ENCODE measurements at regions not wholly inside any gene's neighbourhood (a gene's known extent, or its start where the extent isn't known, plus 50 kb on each side); places are given as distances from the start of the nearest gene placed in this dataset.
A peak's percentile ranks its signal among the peaks of the same experiment; 100 is the strongest.
"Not testable (repeated sequence)": the region's sequence is repeated elsewhere in the genome, so short reads cannot be mapped to it uniquely, and the experiment has no call there.

DNA sequence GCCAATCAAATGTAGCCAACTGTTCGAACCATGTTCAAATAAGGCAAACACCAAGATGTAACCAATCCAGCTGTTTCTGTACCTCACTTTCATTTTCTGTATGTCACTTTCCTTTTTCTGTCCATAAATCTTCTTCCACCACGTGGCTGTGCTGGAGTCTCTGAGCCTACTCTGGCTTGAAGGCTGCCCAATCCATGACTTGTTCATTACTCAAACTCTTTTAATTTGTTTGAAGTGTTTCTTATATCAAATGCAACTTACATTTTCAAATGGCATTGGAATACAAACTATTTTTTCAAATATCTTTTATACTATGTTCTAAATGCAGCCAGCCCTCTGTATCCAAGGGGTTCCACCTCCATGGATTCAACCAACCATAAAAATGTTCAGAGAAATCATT lies 245.6 kb upstream of the RFC3 start:
- ATAC-seq (replicated peaks); H3K27me3 Mint-ChIP-seq; DNase-seq; H3K27ac Mint-ChIP-seq; H3K36me3 Mint-ChIP-seq; H3K4me3 Mint-ChIP-seq; H3K9me3 Mint-ChIP-seq: not testable (repeated sequence)
- peaks cover 8 to 13% of the 10 kb centered on the region in 2 donors for H3K4me1 Mint-ChIP-seq

DNA sequence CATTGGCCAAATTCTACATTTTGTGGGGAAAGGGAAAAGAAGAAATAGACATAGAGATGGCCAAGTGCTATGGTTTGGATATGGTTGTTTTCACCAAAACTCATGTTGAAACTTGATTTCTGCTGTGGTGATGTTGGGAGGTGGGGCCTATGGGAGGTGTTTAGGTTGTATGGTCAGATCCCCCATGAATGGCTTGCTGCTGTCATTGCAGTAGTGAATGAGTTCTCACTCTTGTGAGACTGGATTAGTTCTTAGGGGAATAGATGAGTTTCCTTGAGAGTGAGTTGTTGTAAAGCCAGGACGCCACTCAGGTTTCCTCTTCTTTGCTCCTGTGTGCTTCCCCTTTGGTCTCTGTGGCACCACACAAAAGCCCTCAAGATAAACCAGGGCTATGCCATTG lies 242.6 kb upstream of the RFC3 start:
- Mint-ChIP-seq H3K4me3 (no peak overlapping the region), H3K36me3 (no peaks in the 10 kb centered on the region), H3K4me1 (peaks cover 8 to 13% of the 10 kb centered on the region in 2 donors), H3K27me3 (peaks cover 12 to 15% of the 10 kb centered on the region in 2 donors), H3K27ac (no peak overlapping the region), H3K9me3 (no peaks in the 10 kb centered on the region)
- no peak for DNase-seq
- peak in 1 of 2 donors; percentile 22 for ATAC-seq (replicated peaks)

DNA sequence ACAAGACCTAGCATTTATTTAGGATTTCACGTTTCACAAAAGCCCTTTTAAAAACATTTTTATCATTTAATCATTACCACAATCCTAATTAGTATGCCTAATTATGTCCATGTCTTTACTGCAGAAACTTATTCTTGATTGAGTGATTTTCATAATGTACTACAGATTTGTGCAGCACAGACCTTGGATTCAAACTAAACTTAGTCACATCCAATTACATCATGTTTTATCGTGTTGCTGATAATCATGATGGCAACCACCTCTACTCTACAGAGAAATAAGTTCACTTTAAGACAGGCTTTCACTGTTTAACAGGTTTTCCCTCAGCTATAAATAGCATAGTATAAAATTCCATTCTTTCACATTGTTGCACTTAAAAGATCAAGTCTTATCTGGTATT lies 240.9 kb upstream of the RFC3 start:
- no peaks in the 10 kb centered on the region for H3K9me3 Mint-ChIP-seq
- no peak overlapping the region for H3K4me3 Mint-ChIP-seq
- peaks cover 12 to 15% of the 10 kb centered on the region in 2 donors for H3K27me3 Mint-ChIP-seq
- peaks cover 4 to 6% of the 10 kb centered on the region in 2 donors for H3K4me1 Mint-ChIP-seq
- DNase-seq: no peak
- no peak for ATAC-seq (replicated peaks)
- H3K36me3 Mint-ChIP-seq: no peaks in the 10 kb centered on the region
- H3K27ac Mint-ChIP-seq: no peak overlapping the region

DNA sequence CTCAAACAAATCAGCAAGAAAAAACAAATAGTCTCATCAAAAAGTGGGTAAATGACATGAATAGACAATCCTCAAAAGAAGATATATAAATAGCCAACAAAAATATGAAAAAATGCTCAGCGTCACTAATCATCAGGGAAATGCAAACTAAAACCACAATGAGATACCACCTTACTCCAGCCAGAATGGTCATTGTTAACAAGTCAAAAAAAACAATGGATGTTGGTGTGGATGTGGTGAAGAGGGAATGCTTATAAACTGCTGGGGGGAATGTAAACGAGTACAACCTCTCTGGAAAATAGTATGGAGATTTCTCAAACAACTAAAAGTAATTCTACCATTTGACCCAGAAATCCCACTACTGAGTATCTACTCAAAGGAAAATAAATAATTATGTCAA lies 239.2 kb upstream of the RFC3 start:
- no peak overlapping the region for H3K27ac Mint-ChIP-seq
- H3K36me3 Mint-ChIP-seq: no peaks in the 10 kb centered on the region
- no peaks in the 10 kb centered on the region for H3K9me3 Mint-ChIP-seq
- no peak overlapping the region for H3K4me3 Mint-ChIP-seq
- peaks cover 12 to 19% of the 10 kb centered on the region in 2 donors for H3K27me3 Mint-ChIP-seq
- ATAC-seq (replicated peaks) (no peak), DNase-seq (no peak)
- no peaks in the 10 kb centered on the region for H3K4me1 Mint-ChIP-seq

DNA sequence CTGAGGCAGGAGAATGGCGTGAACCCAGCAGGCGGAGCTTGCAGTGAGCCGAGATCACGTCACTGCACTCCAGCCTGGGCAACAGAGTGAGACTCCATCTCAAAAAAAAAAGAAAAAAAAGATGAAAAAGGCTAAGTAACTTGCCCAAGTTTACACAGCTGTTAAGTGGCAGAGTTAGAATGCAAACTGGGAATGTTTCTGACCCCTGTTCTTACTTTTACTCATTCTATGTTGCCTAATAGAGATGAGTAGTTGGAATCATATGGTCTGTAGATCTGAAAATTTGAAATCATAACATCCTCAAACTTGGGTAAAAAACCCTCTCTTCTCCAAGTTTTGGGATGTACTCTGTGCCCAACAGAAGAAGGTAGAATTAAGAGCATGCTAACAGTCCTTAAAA lies 235.8 kb upstream of the RFC3 start:
- no peak overlapping the region for H3K27ac Mint-ChIP-seq
- no peak overlapping the region for H3K4me3 Mint-ChIP-seq
- no peaks in the 10 kb centered on the region for H3K9me3 Mint-ChIP-seq
- no peaks in the 10 kb centered on the region for H3K4me1 Mint-ChIP-seq
- no peaks in the 10 kb centered on the region for H3K36me3 Mint-ChIP-seq
- H3K27me3 Mint-ChIP-seq: peaks cover 12 to 24% of the 10 kb centered on the region in 2 donors
- DNase-seq (no peak), ATAC-seq (replicated peaks) (no peak)

DNA sequence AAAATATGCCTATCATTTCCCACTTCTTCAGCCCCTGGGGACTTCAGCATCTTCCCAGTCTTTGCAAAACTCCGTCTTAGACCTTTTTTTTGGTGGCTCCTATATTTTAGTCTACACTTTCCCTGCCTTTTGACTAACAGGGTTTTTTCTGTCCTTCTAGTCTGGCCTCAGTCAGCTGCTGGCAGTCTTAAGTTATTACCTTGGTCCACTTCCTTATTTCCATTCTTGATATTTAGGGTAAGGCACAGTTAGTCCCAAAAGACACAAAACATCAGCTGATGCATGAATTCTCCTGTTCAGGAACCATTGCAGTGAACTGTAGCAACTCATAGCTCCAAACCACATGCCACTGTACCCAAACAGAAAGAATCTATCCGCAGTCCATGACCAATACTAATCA lies 234.6 kb upstream of the RFC3 start:
- H3K27me3 Mint-ChIP-seq: peaks cover 9 to 21% of the 10 kb centered on the region in 2 donors
- H3K4me3 Mint-ChIP-seq: no peak overlapping the region
- H3K27ac Mint-ChIP-seq: no peak overlapping the region
- no peak for DNase-seq
- no peaks in the 10 kb centered on the region for H3K4me1 Mint-ChIP-seq
- no peaks in the 10 kb centered on the region for H3K36me3 Mint-ChIP-seq
- no peak for ATAC-seq (replicated peaks)
- no peaks in the 10 kb centered on the region for H3K9me3 Mint-ChIP-seq

DNA sequence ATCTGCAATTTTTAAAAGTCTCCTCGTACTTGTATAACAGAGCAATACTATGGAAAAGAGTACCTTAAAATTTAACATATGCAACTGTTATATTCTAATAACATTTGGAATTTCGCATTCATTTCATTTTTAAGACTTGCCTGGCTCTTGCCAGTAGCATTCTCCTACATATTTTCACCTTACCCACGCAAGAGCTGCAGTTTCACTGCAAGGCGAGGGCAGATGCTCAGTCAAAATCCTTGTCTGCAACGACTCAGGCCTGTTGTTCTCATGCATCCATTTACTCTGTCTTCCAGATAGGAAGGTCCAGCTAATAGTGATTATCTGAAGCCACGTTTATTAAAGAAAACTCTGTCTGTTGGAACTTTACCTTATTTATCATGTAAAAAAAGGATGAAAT lies 227.0 kb upstream of the RFC3 start:
- no peak overlapping the region for H3K4me3 Mint-ChIP-seq
- no peaks in the 10 kb centered on the region for H3K27me3 Mint-ChIP-seq

DNA sequence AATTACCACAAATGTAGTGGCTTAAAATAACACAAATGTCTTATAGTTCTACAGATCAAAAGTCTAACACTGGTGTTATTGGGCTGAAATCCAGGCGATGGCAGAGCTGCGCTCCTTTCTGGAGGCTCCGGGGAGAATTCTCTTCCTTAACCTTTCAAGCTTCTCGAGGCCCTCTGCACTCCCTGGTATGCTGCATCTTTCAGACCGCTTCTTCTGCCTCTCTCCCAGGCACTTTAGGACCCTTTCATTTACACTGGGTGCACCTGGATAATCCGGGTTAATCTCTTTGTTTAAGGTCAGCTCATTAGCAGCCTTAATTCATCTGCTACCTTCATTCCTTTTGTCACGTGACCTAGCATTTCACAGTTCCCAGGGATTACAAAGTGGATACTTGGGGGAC lies 211.3 kb upstream of the RFC3 start:
- H3K27me3 Mint-ChIP-seq: peaks cover 6 to 14% of the 10 kb centered on the region in 2 donors
- H3K27ac Mint-ChIP-seq: no peak overlapping the region
- DNase-seq: no peak
- no peak overlapping the region for H3K4me3 Mint-ChIP-seq
- H3K4me1 Mint-ChIP-seq: no peaks in the 10 kb centered on the region
- no peaks in the 10 kb centered on the region for H3K36me3 Mint-ChIP-seq
- no peak for ATAC-seq (replicated peaks)
- peaks cover 3 to 4% of the 10 kb centered on the region in 2 donors for H3K9me3 Mint-ChIP-seq

More for the DNA sequence above, 227.0 kb upstream of the RFC3 start:
- ATAC-seq (replicated peaks) (no peak), DNase-seq (no peak)
- H3K4me1 Mint-ChIP-seq: no peaks in the 10 kb centered on the region
- no peak overlapping the region for H3K27ac Mint-ChIP-seq
- H3K36me3 Mint-ChIP-seq: no peaks in the 10 kb centered on the region
- no peaks in the 10 kb centered on the region for H3K9me3 Mint-ChIP-seq

DNA sequence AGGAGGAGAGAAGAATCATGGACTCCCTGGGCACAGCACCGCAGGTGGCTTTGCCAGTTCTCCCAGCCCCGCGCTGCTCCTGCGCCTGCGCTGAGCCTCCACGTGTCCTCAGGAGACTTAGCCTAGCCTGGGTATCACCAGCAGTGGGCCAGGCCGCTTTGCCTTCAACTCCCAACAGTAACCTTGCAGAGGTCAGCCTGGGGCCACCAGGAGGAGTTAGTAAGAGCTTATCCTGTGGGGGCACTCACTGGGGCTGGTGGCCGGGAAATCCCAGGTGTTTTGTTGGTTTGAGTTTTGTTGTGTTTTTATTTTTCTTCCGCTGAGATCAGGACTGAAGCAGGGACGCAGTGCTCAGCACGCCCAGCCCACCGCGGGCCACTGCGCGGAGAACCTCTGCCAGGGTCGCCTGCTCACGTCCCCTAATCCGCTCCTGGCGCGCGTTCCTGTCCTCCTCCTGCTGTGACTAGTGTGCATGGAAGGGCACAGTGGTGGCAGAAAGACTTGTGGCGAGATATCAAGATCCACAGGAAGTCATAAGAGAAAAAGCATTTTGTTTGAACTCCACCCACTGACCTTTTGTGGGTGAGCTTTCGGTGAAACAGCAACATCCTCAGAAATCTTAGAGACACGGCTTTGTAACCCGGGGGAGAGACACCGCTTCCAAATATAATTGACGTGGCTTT lies 207.4 kb upstream of the RFC3 start:
- no peak for DNase-seq
- Mint-ChIP-seq H3K27me3 (peaks cover 12 to 15% of the 10 kb centered on the region in 2 donors), H3K4me1 (no peaks in the 10 kb centered on the region), H3K27ac (no peak overlapping the region), H3K9me3 (no peaks in the 10 kb centered on the region), H3K4me3 (no peak overlapping the region), H3K36me3 (no peaks in the 10 kb centered on the region)
- no peak for ATAC-seq (replicated peaks)

DNA sequence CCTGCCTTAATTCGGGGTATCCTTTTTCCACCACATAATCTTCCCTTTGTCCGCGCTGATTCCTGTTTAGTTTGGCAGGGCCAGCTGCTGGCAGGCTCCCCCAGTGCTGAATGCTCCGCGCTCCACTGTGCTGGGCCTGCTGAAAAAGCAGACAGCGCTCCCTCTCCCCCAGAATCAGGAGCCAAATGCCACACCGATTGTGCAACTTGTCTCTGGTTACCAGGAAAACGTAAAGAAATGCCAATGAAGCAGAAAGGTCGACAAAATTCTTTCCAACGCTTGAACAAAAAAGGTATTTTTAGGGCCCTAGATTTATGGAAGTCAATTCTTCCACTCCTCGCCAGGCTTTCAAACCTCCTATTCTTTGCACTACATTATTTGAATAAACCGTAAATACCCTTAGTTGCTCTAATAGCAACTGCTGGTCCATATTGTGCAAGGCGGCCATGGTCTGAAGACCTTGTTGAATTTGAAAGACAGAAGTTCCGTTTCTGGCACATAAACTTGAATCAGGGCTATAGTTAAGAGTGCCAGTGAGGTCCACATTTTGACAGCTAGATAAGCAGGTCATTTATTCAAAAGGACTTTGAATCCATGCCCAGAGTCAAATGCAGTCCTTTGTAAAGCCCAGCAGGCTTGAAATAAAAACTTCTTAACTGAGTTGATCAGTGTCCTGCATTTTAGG lies 206.7 kb upstream of the RFC3 start:
- no peak overlapping the region for H3K27ac Mint-ChIP-seq
- DNase-seq: no peak

DNA sequence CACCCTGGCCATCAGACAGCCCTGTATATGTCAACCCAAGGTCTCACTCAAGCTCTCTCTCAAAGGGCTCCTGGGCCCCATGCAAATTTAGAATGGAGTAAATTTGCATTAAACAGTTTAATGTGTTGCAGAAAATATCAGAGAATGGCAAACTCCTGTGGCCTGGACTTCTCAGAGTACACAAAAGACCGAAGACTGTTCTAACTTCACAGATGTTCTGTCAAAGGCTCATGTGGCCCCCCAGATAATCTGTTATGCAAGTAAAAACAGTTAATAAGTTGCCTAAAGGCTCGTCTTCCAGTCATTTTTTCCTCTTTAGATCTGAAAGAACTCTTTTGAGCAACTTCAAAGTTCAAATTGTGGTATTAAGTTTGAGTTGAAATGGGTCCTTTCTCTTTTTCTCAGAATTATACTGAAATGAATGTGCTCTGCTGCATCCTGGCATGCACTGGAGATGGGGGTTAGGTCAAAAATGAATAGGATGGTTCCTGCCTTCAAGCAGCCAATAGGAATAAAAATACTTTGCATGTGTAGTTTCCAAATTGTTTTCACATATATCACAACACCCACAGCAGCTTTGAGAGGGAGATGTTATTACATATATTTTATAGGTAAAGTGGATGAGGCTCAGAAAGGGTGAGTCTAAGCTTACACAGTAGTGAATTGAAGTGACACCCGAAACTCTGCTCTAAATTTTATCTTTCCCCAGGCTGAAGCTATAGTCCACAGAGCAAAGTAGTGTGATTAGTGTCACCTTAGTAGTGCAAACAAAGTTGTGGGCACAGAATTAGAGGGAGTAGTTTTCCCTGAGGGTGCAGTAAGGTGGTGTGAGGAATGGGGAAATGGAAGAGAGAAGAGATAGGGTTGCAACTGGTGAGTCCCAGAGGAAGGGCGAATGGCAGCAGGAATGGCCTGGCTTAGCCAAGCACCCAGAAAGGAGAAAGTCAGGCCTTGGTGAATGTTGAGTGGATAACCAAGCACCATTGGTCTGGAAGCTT lies 205.0 kb upstream of the RFC3 start:
- ATAC-seq (replicated peaks) (peak; percentile 38 to 51), DNase-seq (no peak)
- no peak overlapping the region for H3K27ac Mint-ChIP-seq
- no peak overlapping the region for H3K4me3 Mint-ChIP-seq
- no peaks in the 10 kb centered on the region for H3K4me1 Mint-ChIP-seq
- peaks cover 17 to 22% of the 10 kb centered on the region in 2 donors for H3K27me3 Mint-ChIP-seq
- no peaks in the 10 kb centered on the region for H3K36me3 Mint-ChIP-seq
- H3K9me3 Mint-ChIP-seq: no peaks in the 10 kb centered on the region

More for the DNA sequence above, 206.7 kb upstream of the RFC3 start:
- H3K36me3 Mint-ChIP-seq: no peaks in the 10 kb centered on the region
- no peaks in the 10 kb centered on the region for H3K4me1 Mint-ChIP-seq
- peaks cover 17 to 21% of the 10 kb centered on the region in 2 donors for H3K27me3 Mint-ChIP-seq
- no peaks in the 10 kb centered on the region for H3K9me3 Mint-ChIP-seq
- no peak overlapping the region for H3K4me3 Mint-ChIP-seq
- no peak for ATAC-seq (replicated peaks)

DNA sequence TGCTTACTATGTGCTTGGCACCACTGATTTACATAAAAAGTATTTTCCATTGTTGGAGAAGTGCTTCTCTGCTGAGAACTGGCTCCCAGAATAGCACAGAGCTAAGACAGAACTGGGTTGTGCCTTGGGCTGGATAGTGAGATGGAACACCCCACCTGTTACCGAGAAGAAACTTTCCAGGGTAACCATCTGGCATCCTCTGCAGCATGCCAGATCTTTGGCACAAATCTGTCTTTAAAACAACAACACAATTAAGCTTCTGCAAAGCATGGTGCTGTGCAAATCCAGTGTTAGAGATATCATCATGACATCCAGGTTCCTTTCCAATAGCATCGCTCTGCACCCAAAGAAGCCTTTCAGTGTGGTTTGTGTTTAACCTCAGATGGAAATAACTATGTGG lies 202.5 kb upstream of the RFC3 start:
- no peak for ATAC-seq (replicated peaks)
- DNase-seq: no peak
- Mint-ChIP-seq H3K4me1 (no peaks in the 10 kb centered on the region), H3K27ac (no peak overlapping the region), H3K36me3 (no peaks in the 10 kb centered on the region), H3K9me3 (no peaks in the 10 kb centered on the region), H3K4me3 (no peak overlapping the region), H3K27me3 (peaks cover 17 to 22% of the 10 kb centered on the region in 2 donors)

DNA sequence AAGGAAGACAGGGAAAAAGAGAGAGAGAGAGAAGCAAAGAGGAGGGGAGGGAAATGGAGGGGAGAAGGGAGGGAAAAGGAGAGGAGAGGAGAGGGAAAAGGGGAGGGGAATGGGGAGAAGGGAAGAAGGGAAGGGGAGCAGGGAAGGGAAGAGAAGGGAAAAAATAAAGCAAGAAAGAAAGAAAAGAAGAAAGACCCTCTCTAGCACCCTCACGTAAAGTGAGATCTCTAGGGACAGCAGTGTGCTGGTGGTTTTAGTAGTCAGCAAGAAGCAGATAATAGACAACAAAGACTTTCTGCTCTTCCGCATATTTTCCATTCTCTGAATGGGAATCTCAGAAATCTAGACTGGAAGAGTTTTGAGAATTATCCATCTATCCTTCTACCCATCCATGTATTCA lies 201.8 kb upstream of the RFC3 start:
- DNase-seq: no peak
- H3K4me1 Mint-ChIP-seq: no peaks in the 10 kb centered on the region
- no peak overlapping the region for H3K27ac Mint-ChIP-seq
- H3K4me3 Mint-ChIP-seq: no peak overlapping the region
- no peaks in the 10 kb centered on the region for H3K9me3 Mint-ChIP-seq
- peaks cover 17 to 22% of the 10 kb centered on the region in 2 donors for H3K27me3 Mint-ChIP-seq
- H3K36me3 Mint-ChIP-seq: no peaks in the 10 kb centered on the region
- no peak for ATAC-seq (replicated peaks)

DNA sequence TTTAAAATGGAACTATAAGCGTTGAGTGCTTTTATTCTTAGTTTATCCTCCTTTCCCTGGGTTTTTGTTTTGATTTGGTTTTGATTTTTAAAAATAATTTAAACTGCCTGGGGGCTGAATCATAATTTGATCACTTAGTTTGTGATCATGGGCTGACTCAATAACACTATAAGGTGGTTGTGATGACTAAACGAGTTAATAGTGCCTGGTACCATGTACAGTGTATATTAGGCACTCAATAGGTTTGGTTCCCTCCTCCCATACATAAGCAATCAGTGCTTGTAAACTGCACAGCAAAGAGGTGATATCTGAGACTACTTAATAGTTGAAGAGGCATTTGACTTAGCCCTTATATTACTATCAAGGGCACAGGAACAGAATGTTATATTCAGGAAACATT lies 200.9 kb upstream of the RFC3 start:
- Mint-ChIP-seq H3K9me3 (no peaks in the 10 kb centered on the region), H3K27ac (no peak overlapping the region), H3K36me3 (no peaks in the 10 kb centered on the region), H3K4me1 (no peaks in the 10 kb centered on the region), H3K4me3 (no peak overlapping the region), H3K27me3 (peaks cover 17 to 22% of the 10 kb centered on the region in 2 donors)
- no peak for ATAC-seq (replicated peaks)
- no peak for DNase-seq

Data from stimulated activated naive B cell treated with anti-CD40 and anti-IgM and Interleukin-4, amounts not matched to agents 10 μg/mL and 1 μg/mL and 100 μg/mL, for 72 hours (primary cell).